Ectodermal cell (in vitro differentiated cells): ENCODE measurements at regions not wholly inside any gene's neighbourhood (a gene's known extent, or its start where the extent isn't known, plus 50 kb on each side); places are given as distances from the start of the nearest gene placed in this dataset.

Experiments
- H3K27ac ChIP-seq: 2 replicates; pipeline ENCODE4 v1.7.0; 2013; ENCODE audit warnings: mild to moderate bottlenecking, low read depth, low read length; ENCODE audit not compliant: insufficient read depth, poor library complexity, severe bottlenecking
- H3K27me3 ChIP-seq: 2 replicates; pipeline ENCODE4 v1.7.0; 2013; ENCODE audit warnings: mild to moderate bottlenecking, low read length; ENCODE audit not compliant: insufficient read depth, control insufficient read depth, poor library complexity, severe bottlenecking
- H3K36me3 ChIP-seq: one replicate; pipeline ENCODE4 v1.7.0; 2013; ENCODE audit warnings: low read length; ENCODE audit not compliant: control insufficient read depth, insufficient read depth
- H3K4me1 ChIP-seq: one replicate; pipeline ENCODE4 v1.7.0; 2013; ENCODE audit warnings: low read length; ENCODE audit not compliant: control insufficient read depth, insufficient read depth
- H3K4me3 ChIP-seq: 2 replicates; pipeline ENCODE4 v1.7.0; 2013; ENCODE audit warnings: low read depth, low read length, control low read depth; ENCODE audit not compliant: insufficient read depth
- H3K9me3 ChIP-seq: 2 replicates; pipeline ENCODE4 v1.7.0; 2013; ENCODE audit warnings: mild to moderate bottlenecking, low read length, moderate library complexity; ENCODE audit not compliant: control insufficient read depth
- WGBS, 2 experiments: methylation state at CpG; one replicate each; pipeline ENCODE4 v1.1.7; 2013; ENCODE audit warnings: missing lambda C conversion rate in 2 of 2; 5-methylcytosine and 5-hydroxymethylcytosine counted together

GRCh38 chr6:167512696-167513375 lies 187.9 kb downstream of the TTLL2 start:
- WGBS, 2 experiments: 89 to 92% methylated on average over 10 to 11 of the region's 11 CpGs

GRCh38 chr6:167513778-167514177 lies 188.9 kb downstream of the TTLL2 start:
- H3K9me3 ChIP-seq: no peaks in the 10 kb centered on the region
- no peaks in the 10 kb centered on the region for H3K27me3 ChIP-seq
- no peaks in the 10 kb centered on the region for H3K4me1 ChIP-seq
- no peak overlapping the region for H3K27ac ChIP-seq
- no peaks in the 10 kb centered on the region for H3K36me3 ChIP-seq
- 94 to 96% methylated on average over 8 of the region's 9 CpGs for WGBS, 2 experiments
- H3K4me3 ChIP-seq: no peak overlapping the region

More at GRCh38 chr6:167512696-167513375, 187.9 kb downstream of the TTLL2 start:
- Histone ChIP-seq H3K27ac (no peak overlapping the region), H3K9me3 (no peaks in the 10 kb centered on the region), H3K36me3 (no peaks in the 10 kb centered on the region), H3K4me1 (no peaks in the 10 kb centered on the region), H3K27me3 (no peaks in the 10 kb centered on the region), H3K4me3 (no peak overlapping the region)

GRCh38 chr6:167514524-167514923 lies 189.6 kb downstream of the TTLL2 start:
- H3K4me1 ChIP-seq: no peaks in the 10 kb centered on the region
- no peaks in the 10 kb centered on the region for H3K9me3 ChIP-seq
- H3K4me3 ChIP-seq: no peak overlapping the region

GRCh38 chr6:167515873-167516507 lies 191.1 kb downstream of the TTLL2 start:
- no peak overlapping the region for H3K27ac ChIP-seq
- no peaks in the 10 kb centered on the region for H3K9me3 ChIP-seq
- H3K4me3 ChIP-seq: no peak overlapping the region
- no peaks in the 10 kb centered on the region for H3K27me3 ChIP-seq
- 50 to 56% methylated on average over 4 of the region's 4 CpGs for WGBS, 2 experiments
- H3K36me3 ChIP-seq: no peaks in the 10 kb centered on the region
- H3K4me1 ChIP-seq: no peaks in the 10 kb centered on the region

More at GRCh38 chr6:167514524-167514923, 189.6 kb downstream of the TTLL2 start:
- no peaks in the 10 kb centered on the region for H3K36me3 ChIP-seq
- no peaks in the 10 kb centered on the region for H3K27me3 ChIP-seq
- WGBS, 2 experiments: 92 to 93% methylated on average over 5 to 6 of the region's 6 CpGs
- no peak overlapping the region for H3K27ac ChIP-seq

GRCh38 chr6:167517254-167517916 lies 192.5 kb downstream of the TTLL2 start:
- Histone ChIP-seq H3K4me3 (no peak overlapping the region), H3K4me1 (no peaks in the 10 kb centered on the region)
- WGBS, 2 experiments: 93 to 97% methylated on average over 9 of the region's 9 CpGs

GRCh38 chr6:167523426-167523825 lies 198.5 kb downstream of the TTLL2 start:
- Histone ChIP-seq H3K4me3 (no peak overlapping the region), H3K4me1 (peaks cover 6% of the 10 kb centered on the region), H3K27me3 (no peaks in the 10 kb centered on the region), H3K27ac (no peak overlapping the region), H3K36me3 (no peaks in the 10 kb centered on the region), H3K9me3 (no peaks in the 10 kb centered on the region)
- WGBS, 2 experiments: 97 to 98% methylated on average over 13 of the region's 13 CpGs

More at GRCh38 chr6:167517254-167517916, 192.5 kb downstream of the TTLL2 start:
- no peak overlapping the region for H3K27ac ChIP-seq
- H3K9me3 ChIP-seq: no peaks in the 10 kb centered on the region
- no peaks in the 10 kb centered on the region for H3K27me3 ChIP-seq
- H3K36me3 ChIP-seq: no peaks in the 10 kb centered on the region

- WGBS, 2 experiments: 88 to 90% methylated on average over 22 of the region's 22 CpGs
- Histone ChIP-seq H3K27ac (no peak overlapping the region), H3K9me3 (no peaks in the 10 kb centered on the region), H3K4me1 (peaks cover 6% of the 10 kb centered on the region), H3K36me3 (no peaks in the 10 kb centered on the region), H3K4me3 (no peak overlapping the region), H3K27me3 (no peaks in the 10 kb centered on the region)
Observed at GRCh38 chr6:167524261-167525111, 199.6 kb downstream of the TTLL2 start.

- Histone ChIP-seq H3K27ac (no peak overlapping the region), H3K4me3 (no peak overlapping the region), H3K4me1 (peaks cover 11% of the 10 kb centered on the region), H3K27me3 (no peaks in the 10 kb centered on the region), H3K36me3 (no peaks in the 10 kb centered on the region), H3K9me3 (no peaks in the 10 kb centered on the region)
- WGBS, 2 experiments: 89 to 91% methylated on average over 5 to 6 of the region's 6 CpGs
Observed at GRCh38 chr6:167525774-167526173, 200.9 kb downstream of the TTLL2 start.

- Histone ChIP-seq H3K4me3 (no peak overlapping the region), H3K9me3 (no peaks in the 10 kb centered on the region), H3K27ac (no peak overlapping the region), H3K27me3 (no peaks in the 10 kb centered on the region), H3K4me1 (peaks cover 14% of the 10 kb centered on the region), H3K36me3 (no peaks in the 10 kb centered on the region)
- WGBS, 2 experiments: 90 to 91% methylated on average over 22 to 23 of the region's 23 CpGs
Observed at GRCh38 chr6:167526465-167527368, 201.8 kb downstream of the TTLL2 start.
